GM18858 (cell line): ENCODE measurements at regions not wholly inside any gene's neighbourhood (a gene's known extent, or its start where the extent isn't known, plus 50 kb on each side); places are given as distances from the start of the nearest gene placed in this dataset.
A peak's percentile ranks its signal among the peaks of the same experiment; 100 is the strongest.

Experiments
- ATAC-seq: cut with Tn5 transposase; IDR thresholded peaks from one replicate; pipeline ENCODE4 v1.9.1; 2021; ENCODE audit not compliant: unreplicated experiment

DNA sequence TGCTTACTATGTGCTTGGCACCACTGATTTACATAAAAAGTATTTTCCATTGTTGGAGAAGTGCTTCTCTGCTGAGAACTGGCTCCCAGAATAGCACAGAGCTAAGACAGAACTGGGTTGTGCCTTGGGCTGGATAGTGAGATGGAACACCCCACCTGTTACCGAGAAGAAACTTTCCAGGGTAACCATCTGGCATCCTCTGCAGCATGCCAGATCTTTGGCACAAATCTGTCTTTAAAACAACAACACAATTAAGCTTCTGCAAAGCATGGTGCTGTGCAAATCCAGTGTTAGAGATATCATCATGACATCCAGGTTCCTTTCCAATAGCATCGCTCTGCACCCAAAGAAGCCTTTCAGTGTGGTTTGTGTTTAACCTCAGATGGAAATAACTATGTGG, 202.5 kb upstream of the RFC3 start:
- ATAC-seq, result no peak

DNA sequence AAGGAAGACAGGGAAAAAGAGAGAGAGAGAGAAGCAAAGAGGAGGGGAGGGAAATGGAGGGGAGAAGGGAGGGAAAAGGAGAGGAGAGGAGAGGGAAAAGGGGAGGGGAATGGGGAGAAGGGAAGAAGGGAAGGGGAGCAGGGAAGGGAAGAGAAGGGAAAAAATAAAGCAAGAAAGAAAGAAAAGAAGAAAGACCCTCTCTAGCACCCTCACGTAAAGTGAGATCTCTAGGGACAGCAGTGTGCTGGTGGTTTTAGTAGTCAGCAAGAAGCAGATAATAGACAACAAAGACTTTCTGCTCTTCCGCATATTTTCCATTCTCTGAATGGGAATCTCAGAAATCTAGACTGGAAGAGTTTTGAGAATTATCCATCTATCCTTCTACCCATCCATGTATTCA, 201.8 kb upstream of the RFC3 start:
- no peak for ATAC-seq

DNA sequence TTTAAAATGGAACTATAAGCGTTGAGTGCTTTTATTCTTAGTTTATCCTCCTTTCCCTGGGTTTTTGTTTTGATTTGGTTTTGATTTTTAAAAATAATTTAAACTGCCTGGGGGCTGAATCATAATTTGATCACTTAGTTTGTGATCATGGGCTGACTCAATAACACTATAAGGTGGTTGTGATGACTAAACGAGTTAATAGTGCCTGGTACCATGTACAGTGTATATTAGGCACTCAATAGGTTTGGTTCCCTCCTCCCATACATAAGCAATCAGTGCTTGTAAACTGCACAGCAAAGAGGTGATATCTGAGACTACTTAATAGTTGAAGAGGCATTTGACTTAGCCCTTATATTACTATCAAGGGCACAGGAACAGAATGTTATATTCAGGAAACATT, 200.9 kb upstream of the RFC3 start:
- no peak for ATAC-seq

GRCh38 chr13:33624253-33624652, 193.7 kb upstream of the RFC3 start:
- ATAC-seq, result no peak

DNA sequence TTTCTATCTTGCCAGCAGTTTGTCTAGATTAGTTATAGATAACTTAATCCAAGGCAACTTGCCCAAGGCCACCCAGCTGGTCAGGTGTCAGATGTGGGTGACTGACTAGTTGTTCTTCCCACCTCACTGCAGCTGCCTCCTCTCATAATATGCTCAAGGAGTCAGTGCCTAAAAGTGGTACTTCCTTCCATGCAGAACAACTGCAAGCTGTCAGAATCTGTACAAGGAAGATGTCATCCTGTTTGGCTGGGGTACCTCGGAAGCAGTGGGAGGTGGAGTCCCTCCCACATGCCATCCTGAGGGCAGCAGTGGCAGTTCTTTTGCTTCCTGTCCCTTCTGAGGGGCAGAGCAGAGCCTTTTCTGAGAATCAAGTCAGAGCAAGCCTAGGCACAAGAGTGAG, 193.2 kb upstream of the RFC3 start:
- no peak for ATAC-seq

DNA sequence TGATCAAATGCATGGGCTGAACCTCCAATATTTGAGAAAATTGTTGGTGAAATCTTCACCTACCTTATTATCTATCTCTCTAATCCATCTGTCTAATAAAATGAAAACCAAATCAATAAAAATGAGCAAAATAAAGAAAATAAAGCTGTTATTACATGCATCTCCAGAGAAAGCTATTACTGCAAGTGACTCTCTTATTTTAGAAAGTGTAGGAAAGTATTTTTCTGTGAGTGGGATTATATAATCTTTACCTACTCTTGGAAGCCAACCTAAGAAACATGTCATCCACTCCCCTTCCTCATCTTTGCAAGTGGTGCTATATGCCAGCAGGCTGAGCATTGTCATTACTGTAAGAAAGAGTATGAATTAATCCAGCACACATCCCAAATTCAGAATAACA, 191.5 kb upstream of the RFC3 start:
- ATAC-seq, result no peak

DNA sequence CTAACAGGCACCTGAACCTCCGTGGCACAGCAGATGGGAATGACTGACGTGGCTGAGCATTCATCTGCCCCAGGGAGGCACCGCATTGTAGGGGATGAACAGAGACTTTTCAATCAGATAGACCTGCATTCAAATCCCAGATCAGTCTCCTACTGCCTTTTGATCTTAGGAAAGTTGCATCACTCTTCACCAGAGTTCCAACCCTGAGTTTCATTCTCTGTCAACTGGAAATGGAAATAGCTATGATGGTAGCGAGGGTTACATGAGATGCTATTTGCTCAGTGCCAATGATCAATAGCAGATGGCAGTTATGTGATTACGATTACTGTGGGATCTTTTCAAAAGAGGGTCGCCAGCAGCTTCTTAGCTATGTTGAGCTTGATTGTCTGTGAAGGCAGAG, 189.3 kb upstream of the RFC3 start:
- no peak for ATAC-seq

DNA sequence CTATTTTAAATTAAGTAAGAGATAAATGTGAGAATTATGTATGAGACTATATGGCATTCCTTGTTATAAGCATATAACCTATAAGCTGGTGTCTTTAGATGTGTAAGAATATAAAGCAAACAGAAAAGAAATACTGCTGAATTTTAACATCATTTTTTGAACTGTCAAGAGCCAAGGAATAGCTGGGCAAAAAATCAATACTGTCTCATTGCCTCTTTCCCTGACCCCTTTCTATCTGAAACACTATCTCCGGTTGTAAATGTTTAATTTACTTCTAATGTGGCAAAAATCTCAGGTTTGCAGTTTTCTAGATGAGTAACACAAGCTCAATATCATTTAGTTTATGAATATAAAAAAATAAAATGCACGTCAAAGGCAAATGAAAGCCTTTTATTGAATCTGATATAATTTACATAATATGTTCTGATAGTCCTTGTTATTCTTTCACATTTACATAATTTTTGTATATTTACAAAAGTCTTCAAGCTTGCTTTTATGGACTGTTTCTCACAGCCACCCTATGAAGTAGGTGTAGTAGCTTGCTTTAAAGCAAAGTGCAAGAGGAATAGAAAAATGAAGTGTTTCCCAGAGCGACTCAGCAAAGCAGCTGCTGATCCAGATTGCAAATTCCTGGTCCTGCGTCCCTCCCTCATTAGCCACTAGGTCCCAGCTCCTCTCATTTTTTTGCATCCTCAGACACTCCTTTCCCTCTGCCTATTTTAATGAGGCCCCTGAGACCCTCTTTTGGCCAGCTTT, 188.2 kb upstream of the RFC3 start:
- no peak for ATAC-seq

- no peak for ATAC-seq
Measured at GRCh38 chr13:33633701-33634545, 184.0 kb upstream of the RFC3 start.

DNA sequence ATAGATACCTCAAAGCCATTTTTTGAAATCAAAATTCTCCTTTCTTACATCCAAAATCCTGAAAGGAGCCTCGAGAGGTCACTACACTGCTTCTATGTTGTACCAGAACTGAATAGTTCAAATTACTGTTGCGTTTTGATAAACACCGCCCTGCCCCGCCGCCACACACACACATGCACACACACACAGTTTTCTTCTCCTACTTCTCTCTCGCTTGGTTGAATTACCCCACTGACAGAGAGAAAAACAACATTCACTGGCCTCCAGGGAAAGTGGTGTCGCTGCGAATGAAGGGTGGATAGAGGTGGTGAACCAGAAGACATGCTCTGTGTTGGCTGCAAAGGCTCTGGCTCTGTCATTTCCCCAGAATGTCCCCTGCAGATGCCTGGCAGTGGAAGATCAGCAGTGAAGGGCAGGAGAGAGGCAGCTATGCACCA, 183.4 kb upstream of the RFC3 start:
- no peak for ATAC-seq

- no peak for ATAC-seq
Measured at GRCh38 chr13:33636243-33636642, 181.7 kb upstream of the RFC3 start.

DNA sequence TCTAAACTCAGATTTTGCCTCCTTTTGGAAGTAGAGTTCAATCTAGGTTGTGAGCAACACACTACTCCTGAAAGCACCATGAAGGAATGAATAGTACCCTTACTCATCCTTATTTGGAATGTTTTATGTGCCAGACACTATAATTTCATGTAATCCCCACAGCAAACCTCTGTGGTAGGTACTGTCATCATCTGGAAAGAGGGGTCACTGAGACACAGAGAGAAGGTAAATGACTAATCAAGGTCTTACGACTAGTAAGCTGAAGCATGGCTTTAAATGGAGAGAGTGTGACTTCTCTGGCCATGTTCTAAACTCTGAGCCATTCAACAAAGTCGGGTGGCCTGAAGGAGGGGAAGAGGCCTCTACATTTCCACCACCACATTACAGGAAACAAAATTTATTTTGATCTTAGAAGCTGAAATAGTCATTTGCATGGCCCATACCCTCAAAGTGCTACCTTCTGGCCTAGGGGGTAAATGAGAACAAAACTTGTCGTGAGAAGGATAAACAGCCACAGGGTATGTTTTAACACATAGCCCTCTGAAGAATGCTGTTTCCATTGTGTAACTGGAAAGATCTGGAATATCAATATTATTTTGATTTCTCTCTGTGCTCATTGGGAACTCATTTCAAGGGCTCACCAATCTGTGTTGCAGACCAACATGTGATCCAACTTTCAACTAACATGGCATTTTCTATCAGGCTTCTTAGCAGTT, 180.8 kb upstream of the RFC3 start:
- no peak for ATAC-seq

DNA sequence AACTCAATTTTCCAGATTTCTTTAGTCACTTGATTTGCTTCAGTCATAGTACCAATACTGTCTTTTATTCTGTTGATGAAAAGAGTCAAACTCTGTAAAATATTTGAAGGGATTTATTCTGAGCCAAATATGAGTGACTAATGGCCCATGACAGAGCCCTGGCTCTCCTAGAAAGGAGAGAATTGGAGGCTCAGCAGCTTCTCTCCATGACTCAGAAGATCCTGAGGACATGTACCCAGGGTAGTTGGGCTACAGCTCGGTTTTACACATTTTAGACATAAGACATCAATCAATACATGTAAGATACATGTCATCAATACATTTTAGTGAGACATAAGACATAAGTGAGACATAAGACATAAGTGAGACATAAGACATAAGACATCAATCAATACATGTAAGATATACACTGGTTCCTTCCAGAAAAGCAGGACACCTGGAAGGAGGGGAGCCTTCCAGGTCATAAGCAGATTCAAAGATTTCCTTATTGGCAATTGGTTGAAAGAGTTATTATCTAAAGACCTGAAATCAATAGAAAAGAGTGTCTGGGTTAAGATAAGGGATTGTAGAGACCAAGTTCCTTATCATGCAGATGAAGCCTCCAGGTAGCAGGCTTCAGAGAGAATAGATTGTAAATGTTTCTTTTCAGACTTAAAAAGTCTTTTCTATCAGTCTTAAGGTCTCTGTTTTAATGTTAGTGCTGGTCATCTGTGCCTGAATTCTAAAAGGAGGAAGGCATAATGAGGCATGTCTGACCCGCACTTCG, 179.8 kb upstream of the RFC3 start:
- no peak for ATAC-seq

GRCh38 chr13:33639158-33639557, 178.8 kb upstream of the RFC3 start:
- ATAC-seq, result no peak

- peak; percentile 72 for ATAC-seq
Measured at GRCh38 chr13:33639626-33640080, 178.3 kb upstream of the RFC3 start.

DNA sequence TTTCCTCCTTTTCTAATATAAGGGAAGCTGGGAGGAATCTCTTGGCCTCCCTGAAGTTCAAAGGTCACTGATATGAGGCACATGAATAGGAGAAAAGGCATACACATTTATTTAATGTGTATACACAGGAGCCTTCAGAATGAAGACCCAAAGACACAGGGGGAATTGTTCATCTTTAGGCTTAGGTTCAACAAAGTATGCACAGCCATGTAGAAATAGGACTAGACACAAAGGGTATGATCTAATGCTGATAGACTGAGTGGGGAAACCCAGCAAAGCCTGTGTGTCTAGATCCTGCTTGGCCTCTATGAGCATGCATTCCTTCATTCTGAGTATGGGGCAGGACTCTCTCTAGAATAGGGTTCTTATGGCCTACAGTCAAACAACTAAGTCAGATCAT, 177.1 kb upstream of the RFC3 start:
- no peak for ATAC-seq

DNA sequence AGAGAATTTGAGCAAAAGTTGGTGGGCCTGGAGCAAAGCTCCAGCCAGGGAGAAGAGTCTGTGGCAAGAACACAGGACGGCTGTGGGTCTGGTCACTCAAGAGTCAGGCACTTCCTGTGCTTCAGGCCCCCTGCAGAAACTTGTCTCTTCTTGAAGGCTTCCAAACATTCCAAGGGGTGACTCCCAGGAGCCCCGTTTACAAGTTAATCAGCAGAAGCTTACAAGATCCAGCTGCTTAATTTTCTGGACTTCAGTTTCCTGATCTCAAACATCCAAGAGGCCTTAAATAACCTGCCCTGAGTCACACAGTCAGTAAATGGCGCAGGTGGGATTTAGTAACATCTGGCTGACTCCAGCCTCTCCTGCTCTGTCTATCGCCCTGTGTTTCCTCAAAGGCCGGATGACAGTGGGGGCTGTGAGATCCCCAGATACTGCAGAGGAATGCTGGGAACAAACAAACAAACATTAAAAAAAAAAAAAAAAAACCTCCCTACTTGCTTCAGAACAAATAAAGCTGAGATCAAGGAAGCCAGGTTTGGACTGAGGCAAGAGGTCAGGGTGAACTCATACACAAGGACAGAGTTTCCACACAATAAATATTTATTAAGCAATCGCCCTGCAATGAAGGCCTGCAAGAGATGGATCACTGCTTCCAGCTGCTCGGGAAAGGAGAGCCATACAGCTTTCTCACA, 175.4 kb upstream of the RFC3 start:
- ATAC-seq, result no peak

DNA sequence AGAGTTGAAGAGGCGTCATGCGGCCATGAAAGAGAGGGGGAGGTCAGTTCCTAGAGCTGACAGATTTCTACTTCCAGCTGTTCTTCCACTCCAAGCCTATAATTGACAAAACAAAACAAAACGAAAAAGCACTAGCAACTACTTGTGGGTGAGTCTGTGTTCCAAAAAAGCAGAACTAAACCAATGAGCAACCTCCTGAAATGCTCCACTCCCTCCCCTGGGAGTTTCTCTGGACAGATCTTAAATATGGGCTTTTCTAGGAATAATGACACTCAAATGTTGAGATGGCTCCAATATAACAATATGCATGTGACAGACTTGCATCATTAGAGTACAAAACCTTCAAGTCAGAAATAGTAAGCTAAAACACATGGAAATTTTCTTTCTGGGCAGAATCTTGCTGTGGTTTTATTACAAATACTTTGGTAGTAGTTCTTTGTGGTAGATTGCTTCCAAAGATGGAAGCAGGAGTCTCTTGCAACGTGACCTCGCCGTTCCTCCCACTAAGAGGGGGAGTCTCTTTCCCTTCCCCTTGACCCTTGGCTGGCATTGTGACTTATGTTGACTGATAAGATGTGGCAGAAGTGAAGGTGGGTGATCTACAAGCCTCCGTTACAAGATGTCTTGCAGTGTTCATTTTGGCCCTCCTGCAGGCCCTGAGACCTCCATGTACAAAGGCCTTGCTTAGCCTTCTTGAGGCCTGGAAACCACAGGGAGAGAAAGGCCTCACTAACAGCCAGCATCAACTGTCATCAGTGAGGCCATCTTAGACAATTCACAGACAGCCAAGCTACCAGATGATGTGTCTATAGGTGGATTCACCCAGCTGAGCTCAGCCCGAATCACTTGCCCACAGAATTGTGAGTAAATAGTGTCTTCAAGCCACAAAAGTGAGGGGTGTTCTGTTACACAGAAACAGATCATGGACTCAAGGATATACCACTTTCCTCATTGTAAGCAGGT, 173.1 kb upstream of the RFC3 start:
- ATAC-seq, result no peak
